HG03108 (cell line): ENCODE measurements at regions not wholly inside any gene's neighbourhood (a gene's known extent, or its start where the extent isn't known, plus 50 kb on each side); places are given as distances from the start of the nearest gene placed in this dataset.

Source experiments
- ATAC-seq: cut with Tn5 transposase; IDR thresholded peaks from one replicate; pipeline ENCODE4 v1.9.1; 2021; ENCODE audit warnings: moderate library complexity; ENCODE audit not compliant: unreplicated experiment

DNA sequence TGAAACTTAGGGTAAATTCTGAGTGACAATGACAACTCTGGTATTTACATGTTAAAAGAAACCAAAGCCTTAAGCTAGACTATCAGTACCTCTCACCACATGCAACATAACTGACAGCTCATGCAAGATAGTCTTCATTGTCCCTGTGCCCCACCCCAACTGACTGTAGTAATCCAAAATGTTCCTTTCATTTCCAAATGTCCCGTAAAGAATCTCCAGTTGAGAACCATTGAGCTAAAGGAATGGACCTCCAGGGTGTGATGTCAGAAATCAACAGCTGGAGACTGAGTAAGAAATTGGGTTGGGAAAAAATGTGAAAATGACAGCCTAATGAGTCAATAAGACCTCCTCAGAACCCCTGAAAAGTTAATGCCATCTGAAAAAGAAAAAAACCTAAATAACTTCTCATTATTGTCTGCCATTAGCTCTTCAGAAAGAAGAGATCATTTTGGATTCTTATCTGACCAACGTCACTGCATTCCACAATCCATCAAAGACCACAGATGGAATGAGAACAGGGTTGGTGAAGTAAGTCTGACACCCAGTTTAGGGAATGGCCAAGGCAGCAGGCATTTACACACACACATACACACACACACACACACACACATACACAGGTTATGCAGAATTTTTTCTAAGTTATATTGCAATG lies 51.7 kb upstream of the ACVR2A start:
- ATAC-seq, result no peak

DNA sequence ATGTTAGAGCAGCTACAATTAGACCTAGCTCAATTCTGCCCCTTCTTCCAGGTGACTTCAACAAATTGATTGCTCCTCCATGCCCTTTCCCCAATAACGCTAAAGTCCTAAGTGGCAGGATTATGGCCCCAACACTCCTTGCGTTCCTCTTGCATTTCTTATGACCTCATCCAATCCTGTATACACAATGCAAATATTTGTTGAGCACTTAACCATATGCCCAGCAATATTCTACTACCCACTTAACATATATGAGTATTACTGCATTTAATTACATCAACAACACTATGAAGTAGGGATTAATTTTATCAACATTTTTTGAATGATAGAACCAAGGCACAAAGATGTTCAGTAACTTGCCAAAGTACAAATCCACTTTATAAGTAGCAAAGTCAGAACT lies 54.2 kb upstream of the ACVR2A start:
- ATAC-seq, result no peak

DNA sequence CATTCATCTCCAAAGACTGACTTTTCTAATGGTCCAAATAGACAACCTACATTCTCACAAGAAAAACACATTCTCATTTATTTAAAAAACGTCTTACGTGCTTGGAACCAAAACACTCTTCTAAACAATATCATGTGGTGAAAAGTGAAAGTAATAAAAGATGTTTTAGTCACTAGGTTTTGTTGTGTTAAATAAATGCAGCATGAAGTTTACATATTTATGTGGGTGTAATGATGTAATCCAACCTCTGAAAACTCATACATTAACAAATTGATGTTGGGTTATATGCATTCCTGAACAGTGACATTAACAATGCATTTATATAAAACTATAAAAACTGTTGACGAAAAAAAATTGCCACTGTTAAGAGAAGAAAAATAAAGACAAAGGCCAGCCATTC lies 55.1 kb upstream of the ACVR2A start:
- no peak for ATAC-seq

DNA sequence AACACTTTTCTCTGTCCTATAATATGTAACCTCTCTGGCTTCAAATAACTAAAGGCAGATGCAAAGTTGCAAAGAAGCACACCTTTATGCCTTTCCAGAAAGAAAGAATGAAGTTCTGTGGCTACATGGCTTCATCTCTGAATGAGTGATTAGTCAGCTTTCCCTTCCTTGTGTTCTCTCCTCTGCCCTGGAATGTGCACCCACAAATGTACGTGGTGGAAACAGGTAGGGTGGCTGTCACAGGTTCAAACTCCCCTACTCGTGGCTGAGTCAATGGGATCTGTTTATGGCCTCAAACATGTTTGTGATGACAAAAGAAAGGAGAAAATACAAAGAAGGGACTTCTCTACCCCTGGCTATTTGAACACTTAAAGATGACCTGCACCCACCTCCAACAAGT lies 55.5 kb upstream of the ACVR2A start:
- no peak for ATAC-seq

DNA sequence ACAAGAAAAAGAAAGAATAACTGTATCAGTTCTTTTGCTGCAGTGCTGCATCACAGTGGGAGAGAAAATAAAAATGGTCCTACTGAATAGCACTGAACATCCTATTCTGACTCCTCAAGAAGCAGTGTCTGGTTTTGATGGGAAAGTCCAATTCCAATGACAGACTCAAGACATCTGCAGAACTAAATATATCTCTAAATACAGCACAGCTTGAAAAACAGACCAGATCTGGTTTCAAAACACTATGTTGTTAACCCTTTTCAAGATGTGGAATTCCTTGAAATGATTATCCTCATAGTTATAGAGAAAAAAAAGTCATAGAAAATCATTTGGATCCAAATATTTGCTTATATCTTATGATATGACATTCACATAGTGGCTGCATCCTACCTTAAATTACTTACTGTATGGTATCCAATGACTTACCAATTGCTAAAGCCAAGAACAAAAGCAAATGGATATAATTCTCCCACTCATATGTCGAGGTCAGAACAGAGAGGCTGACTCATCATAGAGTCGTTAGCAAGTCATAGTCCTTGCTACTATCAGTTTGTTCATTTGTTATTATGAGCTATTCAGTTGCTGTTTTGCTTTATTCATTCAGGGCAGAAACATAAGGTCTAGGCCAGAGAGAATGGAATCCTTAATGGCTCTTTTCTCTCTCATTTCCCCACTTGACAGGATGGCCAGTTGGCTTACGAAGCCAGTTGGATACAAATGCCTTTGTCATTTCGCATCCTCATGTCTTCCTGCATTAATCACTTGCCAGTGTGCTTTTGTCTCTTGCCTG lies 62.5 kb upstream of the ACVR2A start:
- ATAC-seq, result no peak

DNA sequence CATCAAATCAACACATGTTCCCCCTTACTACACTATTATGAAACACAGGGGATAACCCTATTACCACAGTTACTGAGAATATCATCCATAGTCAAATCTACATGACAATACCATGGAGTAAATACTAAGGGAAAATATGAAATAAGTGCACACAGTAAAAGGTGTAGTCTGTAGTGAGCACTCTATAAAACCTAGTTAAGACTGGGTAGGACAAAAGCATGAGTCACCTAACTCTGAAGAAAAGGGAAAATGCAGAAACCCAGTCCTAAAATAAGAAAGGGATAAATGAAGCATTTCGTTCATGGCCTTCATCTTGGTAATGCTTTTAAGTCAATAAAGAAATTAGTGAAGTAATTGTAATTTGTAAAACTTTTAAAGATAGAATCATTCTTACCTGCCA lies 65.4 kb upstream of the ACVR2A start:
- no peak for ATAC-seq

DNA sequence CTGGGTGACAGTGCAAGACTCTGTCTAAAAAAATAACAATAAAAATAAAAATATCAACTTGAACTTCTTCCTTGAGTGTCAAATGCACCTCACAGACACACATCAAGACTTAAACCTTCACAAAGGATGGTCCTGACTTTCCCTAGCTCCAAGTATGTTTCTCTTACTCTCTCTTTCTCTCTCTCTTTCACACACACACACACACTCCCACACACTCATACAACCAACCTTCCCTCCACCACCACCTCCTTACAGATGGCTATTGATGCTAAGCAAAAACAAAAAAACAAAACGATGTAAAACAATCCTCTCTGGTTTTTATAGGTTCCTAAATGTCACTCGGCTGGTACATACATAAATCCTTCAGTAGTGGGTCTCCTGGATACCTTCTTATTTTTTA lies 67.4 kb upstream of the ACVR2A start:
- ATAC-seq, result no peak

DNA sequence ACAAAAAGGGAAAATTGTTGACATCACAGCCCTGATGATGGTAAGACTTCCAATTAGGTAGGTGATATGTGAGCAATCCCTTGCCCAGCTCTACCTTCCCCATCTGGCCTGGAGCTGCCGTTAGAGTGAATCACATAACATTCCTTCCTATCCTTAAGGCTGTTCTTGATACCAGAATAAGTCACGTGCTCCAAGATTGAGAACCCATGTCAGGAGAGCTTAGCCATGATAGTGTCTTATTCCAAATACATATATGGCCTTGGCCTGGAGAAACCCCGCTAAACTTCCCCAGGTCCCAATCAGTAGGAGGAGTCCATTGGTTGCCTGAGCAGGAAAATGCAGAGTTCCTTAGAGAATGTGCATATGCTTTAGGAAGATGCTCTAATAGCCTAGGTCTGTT lies 70.0 kb upstream of the ACVR2A start:
- ATAC-seq, result no peak

DNA sequence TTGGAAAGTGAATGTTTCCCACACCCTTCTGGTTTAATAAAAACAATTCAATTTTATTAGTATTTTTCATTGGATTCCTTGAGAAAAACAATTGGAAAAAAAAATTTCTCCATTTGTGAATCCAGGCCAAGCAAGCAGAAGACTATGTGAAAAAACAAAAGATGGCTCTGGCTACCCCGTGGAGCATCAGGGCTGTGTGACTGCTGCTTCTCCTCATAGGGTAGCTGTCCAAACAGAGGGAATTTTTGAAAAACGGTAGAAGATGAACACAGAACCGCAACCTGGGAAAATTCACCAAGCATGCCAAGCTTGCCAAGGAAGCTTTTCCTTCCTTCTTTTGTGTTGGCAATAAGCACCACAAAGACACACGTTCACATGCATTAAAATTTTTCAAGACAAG lies 71.3 kb upstream of the ACVR2A start:
- no peak for ATAC-seq

DNA sequence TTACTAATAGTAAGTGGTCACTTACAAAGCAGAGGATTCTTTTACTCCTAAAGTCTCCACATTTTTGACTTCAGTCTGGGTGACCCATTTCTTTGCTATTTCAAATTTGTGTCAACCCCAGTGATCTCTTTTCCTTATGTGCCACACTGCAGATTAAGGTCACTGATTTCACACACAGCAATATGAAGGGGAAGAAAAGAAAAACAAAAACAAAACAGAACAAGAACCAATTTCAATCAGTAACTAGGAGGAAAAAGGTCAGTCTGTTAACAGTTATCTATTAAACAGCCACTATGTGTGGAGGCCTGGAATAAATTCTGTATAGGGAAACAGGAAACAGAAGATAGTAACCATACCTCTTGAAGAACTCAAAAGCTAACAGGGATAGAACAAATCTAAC lies 72.0 kb upstream of the ACVR2A start:
- ATAC-seq, result no peak

DNA sequence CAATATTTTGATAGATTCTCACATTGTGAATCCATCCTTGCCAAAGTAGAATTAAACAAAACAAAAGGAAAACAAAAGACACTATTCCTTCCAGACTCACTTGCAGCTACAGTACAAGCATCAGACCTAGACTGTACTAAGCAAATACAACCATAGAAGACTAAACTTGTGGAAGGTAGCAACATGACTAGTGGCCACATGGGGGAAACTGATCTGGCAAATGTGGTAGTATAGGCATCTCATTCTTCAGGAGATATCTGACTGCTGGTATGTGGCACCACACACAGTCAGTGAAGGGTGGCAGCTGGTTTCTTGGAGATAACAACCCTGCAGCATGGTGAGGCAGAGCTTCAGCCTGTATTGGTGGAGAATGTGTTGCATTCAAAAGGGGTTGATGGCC lies 81.0 kb upstream of the ACVR2A start:
- no peak for ATAC-seq

DNA sequence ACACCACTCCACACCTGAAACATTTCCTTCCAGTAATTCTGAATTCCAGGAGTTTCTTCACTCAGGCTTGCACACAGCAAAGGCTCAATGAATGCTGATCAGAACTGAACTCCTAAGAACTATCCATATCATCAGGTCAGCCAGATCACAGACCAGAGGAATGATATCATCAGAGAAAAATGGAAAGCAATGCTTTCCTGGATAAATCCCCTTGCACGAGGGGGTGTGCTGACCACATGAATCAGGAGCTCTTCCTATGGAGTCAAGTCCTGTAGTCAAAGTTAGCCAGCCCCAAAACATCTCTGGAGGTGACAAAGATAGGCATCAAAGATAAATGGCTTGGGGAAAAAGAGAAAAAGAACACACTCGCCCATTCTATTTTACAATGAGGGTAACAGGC lies 83.8 kb upstream of the ACVR2A start:
- ATAC-seq, result no peak

DNA sequence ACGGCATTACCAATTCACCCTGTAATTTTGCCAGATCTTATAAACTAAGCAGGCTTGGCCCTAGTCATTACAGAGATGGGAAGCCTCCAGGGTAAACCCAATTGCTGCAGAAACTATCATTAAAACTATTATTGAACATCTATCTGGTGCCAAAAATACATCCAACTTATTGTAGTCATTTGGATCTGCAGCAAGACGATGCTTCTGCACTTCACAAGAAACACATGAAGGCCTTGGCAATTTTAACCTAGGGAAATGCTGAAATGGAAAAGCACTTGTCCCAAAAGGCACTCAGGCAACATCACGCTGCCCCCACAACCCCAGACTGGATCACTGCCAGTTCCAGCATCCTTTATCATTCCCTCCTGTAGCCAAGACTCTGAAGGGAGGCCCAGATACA lies 85.3 kb upstream of the ACVR2A start:
- no peak for ATAC-seq

DNA sequence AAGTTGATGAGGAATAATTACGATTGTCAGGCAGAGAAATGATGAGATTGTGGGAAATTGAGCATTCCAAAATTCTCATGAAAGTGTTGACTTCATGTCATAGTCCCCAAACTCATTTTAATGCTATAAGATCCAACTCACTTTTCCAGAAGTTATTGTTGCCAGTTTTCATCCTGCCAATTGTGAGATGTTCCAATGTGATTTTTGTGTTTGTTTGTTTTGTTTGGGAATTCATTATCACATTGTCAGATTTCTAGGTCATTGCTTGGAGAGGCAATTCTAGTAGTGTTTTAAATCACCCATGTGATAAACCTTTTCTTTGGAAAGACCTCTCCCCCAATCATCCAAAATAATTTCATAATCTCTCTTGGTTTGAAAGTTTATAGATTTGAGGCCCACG lies 86.0 kb upstream of the ACVR2A start:
- ATAC-seq, result no peak

DNA sequence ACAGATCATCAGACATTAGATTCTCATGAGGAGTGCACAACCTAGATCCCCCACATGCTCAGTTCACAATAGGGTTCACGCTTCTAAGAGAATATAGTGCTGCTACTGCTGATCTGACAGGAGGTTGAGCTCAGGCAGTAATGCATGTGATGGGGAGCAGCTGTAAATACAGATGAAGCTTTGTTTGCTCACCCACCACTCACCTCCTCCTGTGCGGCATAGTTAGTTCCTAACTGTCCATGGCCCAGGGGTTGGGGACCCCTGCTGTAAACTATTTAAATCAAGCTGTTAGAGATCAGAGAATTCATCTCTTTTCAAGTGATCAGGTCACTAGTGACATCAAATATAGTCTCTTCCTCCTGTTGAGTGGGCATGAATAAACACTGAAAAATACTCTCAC lies 88.8 kb upstream of the ACVR2A start:
- ATAC-seq, result no peak

DNA sequence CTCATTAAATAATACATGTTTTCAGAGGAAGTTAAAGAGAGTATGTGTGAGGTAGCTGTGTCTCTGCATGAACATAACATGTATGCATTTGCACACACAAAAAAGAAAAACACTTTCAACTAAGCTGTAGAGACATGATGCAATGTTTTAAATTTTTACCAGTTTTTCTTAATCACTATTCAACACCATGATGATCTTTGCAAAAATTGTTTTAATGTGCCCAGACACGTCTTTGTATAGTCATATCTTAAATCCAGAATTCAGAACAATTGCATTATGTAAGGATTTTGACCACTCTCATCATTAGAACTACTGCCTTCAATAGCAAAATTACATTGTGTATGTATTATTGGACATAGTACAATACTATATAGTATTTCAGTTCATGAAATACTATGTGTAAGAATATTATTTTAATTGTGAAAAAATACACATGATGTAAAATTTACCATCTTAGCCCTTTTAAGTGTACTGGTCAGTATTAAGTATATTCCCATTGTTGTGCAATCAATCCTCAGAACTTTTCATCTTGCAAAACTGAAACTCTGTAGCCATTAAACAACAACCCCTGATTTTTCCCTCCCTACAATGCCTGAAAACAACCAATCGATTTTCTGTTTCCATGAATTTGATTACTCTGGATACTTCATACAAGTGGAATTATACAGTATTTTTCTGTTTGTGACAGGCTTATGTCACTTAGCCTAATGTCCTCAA lies 104.5 kb upstream of the ACVR2A start:
- ATAC-seq, result no peak

DNA sequence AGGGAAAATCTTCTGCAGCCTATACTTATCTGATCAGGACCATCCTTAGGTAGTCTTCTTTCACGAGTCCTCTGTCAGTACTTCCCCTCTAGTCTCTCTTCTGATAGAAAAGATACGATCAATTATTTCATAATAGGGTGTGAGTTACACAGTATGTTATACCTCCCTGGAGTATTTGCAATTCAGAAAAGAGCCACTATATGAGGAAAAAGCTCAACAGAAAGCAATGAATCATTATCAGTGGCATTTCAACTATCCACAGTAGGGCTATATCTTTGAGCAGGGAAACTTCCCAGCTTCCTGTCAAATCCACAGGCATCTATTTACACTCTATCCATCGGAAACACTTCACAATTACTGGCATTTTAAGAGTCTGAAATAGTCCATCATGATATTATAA lies 105.3 kb upstream of the ACVR2A start:
- ATAC-seq, result no peak

DNA sequence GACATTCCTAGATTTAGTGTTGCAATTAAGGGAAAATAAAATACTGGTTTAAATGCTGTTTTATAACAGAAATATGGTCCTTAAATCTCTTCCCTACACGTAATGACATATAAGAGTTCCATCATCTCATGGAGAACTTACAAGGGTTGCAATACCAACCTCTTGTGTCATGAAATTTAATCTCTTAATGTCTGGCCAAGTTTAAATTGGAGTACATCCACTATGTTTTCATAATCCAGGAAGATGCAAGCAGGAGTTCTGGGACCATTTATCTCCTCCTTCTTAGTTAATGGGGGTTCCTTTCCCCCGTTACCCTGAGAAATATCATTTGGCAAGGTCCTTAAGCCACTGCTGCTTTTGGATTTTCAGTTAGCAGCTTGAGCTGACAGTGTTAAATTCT lies 126.0 kb upstream of the ACVR2A start:
- no peak for ATAC-seq

DNA sequence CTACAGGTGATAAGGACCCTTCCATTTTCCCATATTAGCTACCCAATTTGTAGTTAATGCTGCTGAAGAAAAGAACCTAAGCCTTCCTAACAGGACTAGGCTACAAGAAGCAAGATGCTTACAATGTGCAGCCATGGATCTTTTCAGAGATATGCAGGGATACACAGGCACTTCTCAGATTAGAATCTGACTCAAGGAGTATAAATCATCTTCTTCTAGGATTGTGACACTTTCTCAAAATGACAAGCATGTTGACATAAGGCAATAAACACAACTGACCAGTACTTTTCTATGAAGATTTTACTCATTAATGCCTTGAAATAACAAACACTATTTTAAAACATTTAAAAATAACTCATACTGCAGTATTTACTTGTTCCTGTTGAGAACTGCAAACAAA lies 127.9 kb upstream of the ACVR2A start:
- ATAC-seq, result no peak

DNA sequence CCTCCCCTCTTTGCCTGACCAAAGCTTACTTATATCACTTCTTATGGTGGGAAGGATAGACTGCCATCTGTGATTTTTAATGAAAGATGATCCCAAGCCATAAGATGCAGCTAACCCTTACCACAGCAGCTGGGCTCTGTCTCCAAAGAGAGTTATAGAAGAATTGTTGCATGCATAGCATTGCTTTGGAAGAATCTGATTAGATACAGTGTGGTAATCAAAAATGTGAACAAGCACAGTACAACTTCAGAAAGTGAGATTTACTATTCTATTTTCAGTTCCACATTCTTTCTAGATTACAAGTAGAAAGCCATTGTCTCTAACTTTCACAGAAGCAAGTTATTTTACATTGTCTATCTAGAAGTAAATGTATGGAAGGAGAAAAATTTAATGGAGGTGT lies 129.0 kb upstream of the ACVR2A start:
- no peak for ATAC-seq

DNA sequence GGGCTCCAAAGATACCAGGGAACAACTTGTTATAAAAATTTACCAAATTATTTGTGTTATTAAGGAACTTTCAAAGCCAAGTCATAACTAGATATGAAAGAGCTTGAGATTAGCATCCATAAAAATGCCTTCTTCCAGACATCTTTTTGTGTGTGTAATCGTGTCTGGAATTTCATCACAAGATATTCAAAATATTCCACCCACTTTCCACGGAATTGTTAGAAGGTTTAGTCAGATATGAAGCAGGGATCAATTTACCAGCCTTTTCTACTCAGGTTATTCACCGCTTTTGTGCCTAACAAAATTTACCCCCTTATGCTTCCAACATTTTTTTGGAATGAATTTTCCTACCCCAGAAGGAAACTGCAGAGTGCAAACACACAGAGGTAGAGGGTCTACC lies 130.2 kb upstream of the ACVR2A start:
- ATAC-seq, result no peak

DNA sequence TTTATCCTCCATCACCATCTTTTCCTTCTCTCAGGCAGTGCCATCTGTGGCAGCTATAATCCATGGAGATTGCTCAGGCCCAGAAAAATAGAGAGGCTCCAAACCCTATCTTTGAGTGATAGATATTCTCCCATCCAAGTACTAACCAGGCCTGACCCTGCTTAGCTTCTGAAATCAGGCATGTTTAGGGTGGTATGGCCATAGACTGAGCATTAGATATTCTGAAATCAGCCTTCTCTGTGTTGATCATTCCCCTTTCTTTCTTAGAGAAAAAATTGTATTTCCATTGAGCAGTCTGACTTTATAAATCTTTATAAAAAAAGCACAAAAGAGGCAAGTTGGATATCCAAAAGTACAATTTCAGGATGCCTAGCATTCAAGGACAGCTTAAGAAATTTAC lies 131.5 kb upstream of the ACVR2A start:
- no peak for ATAC-seq
